HG03460 (cell line): ENCODE measurements at regions not wholly inside any gene's neighbourhood (a gene's known extent, or its start where the extent isn't known, plus 50 kb on each side); places are given as distances from the start of the nearest gene placed in this dataset.
"Not testable (repeated sequence)": the region's sequence is repeated elsewhere in the genome, so short reads cannot be mapped to it uniquely, and the experiment has no call there.

ENCODE experiments used
- ATAC-seq: cut with Tn5 transposase; IDR thresholded peaks from one replicate; pipeline ENCODE4 v1.9.1; 2021; ENCODE audit not compliant: unreplicated experiment

- no peak for ATAC-seq
Measured at GRCh38 chr6:112401083-112401482, 54.0 kb downstream of the RFPL4B start.

DNA sequence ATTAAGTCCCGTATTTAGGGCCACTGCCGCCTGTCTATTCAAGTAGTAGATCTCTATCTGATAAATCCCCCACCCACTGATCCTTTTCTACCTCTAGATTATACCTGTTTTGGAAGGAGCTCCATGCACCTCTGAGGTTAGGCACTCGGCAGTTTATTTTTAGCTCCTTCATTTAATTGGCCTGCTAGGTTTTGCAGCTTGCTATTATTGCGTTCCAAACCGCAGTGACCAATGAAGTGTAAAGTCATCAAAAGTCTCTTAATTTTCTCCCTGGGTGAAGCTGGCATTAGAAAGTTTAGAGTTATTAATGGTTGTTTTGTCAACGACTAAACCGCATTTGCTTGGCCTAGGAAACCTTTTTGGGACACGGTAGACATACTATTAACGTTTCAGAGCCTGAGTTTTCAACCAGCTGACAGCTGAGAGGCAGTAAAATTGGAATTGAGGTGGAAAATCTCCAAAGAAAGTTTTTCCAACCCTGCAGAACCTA lies 60.0 kb downstream of the RFPL4B start:
- ATAC-seq = no peak

- ATAC-seq = no peak
Measured at GRCh38 chr6:112408522-112408921, 61.4 kb downstream of the RFPL4B start.

DNA sequence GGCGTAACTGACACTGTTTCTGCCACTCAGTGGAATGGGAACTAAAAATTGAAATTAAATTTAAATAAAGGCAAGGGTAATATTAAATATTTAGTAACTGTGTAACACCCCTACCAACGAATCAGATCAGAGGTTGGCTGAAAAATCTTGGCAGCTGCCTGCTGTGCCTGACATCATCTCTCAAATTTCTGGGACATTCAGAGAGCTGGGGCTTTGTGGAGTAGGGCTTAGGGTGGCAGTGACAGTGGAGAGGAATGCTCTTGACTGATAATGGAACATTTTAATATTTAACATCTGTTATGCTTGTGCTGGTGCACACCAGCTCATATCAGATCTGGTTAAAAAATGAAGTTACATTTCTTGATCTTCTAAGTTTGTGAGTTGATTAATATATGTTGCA lies 62.2 kb downstream of the RFPL4B start:
- ATAC-seq = no peak

- no peak for ATAC-seq
Measured at GRCh38 chr6:112413780-112414179, 66.7 kb downstream of the RFPL4B start.

GRCh38 chr6:112415366-112415765 lies 68.2 kb downstream of the RFPL4B start:
- no peak for ATAC-seq

DNA sequence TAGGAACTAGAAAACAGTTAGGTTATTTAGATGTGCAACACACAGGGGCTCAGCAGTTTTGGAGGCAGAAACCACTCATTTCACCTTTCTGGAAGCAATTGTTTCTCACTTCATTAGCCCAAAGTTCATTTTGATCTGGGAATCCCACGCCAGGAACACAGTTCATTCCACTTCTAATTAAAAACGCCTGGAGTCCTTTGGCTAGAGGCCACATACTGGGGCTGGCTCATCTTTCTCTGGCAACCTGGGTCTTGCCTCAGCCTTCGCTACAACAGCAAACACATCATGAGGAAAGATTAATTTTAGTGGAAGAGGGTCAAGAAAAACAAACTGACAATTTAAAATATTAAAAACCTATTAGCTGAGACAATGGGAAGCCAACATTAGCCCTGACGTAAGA lies 69.7 kb downstream of the RFPL4B start:
- no peak for ATAC-seq

DNA sequence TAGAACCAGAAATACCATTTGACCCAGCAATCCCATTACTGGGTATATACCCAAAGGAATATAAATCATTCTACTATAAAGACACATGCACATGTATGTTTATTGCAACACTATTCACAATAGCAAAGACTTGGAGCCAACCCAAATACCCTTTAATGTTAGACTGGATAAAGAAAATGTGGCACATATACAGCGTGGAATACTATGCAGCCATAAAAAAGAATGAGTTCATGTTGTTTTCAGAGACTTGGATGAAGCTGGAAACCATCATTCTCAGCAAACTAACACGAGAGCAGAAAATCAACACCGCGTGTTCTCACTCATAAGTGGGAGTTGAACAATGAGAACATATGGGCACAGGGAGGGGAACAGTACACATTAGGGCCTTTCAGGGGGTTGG lies 79.9 kb downstream of the RFPL4B start:
- ATAC-seq = not testable (repeated sequence)

- no peak for ATAC-seq
Measured at GRCh38 chr6:112427499-112427898, 80.4 kb downstream of the RFPL4B start.

DNA sequence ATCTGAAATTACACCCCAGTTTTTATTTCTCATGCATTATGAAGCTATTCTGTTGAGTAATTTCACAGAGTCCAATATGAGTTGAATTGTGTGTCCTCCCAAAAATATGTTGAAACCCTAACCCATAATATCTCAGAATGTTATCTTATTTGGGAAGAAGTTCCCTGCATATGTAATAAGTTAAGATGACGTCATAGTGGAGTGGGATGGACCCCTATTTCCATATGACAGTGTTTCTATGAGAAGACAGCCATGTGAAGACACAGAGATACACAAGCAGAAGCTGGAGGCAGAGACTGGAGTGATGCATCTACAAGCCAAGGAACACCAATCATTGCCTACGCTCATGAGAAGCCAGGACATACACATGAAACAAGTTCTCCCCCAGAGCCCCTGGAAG lies 81.3 kb downstream of the RFPL4B start:
- no peak for ATAC-seq

GRCh38 chr6:112429226-112429625 lies 82.1 kb downstream of the RFPL4B start:
- no peak for ATAC-seq

DNA sequence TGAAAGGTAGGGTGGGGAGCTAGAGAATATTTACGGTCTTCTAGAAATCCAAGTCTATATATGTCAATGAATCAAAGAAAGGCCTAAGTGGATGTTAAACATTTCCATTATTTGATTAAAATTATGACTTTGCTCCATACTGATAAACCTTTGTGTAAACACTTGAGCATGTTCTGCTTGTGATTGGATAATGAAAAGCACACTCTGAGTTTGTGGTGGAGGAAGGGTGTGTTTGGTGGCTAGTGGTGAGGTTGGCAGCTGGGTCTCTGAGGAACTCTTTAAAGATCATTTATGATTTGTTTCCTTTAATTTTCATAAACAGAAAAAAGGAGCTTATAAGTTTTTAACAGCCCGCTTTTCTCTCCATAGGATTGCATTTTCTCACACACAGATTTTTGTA lies 84.7 kb downstream of the RFPL4B start:
- no peak for ATAC-seq

- no peak for ATAC-seq
Measured at GRCh38 chr6:112432853-112433252, 85.7 kb downstream of the RFPL4B start.

GRCh38 chr6:112433457-112433856 lies 86.3 kb downstream of the RFPL4B start:
- ATAC-seq = no peak

GRCh38 chr6:112434896-112435435 lies 87.8 kb downstream of the RFPL4B start:
- ATAC-seq = no peak

DNA sequence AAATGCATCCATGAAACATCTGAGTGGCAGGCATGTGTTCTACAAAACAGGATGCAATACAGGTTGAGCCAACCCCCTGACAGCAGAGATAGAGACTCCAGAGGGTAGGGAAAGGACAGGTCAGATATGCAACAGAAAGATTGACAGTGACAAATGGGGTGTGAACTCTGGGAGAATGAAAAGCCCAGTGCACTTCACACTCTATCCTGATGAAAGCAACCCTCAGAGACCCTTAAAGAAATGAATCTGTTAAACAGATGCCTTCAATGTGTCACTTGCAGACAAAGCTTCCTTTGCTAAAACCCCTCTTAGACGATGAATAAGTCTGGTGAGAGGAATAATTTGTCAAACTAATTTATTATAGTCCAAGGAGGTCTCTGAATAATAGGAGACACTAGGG lies 89.9 kb downstream of the RFPL4B start:
- ATAC-seq = no peak

DNA sequence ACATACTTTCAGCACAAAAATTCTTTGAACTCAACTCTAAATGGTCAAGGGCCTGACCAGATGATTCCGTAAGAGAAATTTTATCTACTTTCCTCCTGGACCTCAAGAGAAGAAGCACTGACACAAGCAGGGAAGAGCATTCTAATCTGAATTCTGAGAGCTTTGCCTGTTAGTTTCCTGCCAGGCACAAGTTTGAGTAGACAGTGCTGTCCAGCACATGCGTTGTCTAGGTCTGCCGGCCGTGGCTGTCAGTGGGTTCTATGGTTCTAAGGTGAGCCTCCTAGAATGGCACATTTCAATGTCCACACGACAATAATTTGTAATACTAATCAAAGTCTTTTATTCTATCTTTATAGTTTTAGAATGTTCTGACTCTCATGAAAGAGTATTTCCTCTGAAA lies 91.9 kb downstream of the RFPL4B start:
- no peak for ATAC-seq

GRCh38 chr6:112439432-112439831 lies 92.3 kb downstream of the RFPL4B start:
- no peak for ATAC-seq

GRCh38 chr6:112441607-112442006 lies 94.5 kb downstream of the RFPL4B start:
- no peak for ATAC-seq

DNA sequence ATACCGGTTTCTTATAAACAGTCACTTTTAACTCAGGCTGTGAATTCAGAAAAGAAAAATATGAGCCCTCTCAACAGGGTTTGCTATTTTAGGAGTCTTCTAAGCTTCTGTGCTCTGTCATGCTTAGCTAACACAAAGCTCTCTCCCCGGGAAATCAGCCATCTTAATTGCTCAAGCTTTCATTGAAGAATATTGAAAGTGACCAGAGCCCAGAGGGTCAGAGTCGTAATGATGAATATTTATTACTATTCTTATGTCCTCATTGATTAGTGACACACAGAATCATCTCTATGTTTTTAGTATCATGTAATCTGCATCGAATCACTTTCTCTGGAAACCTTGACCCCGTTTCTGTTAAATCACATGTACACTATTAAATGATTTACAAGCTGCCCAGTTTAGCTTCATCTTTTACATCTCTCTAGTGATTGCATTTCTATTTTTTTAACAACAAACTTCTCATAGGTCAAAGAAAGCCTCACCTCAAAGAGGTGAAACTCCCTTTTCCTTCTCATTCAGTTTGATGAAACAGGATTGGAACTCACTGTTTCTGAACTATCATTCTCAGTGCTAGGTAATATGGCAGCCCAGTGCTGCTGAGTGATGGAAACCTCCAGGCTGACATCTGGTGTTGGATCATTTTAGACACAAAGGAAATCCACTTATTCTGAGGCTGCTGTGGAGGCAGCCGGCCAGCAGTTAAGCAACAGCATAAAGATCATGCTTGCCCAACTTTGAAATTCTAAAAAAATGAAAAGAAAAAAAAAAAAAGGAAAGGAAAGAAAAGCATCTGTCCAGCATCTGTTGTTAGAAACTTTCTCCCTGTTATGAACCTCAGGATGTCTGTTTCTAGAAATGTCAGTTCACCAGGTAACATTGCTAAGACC lies 96.3 kb downstream of the RFPL4B start:
- ATAC-seq = no peak

- ATAC-seq = not testable (repeated sequence)
Measured at GRCh38 chr6:112448786-112449185, 101.7 kb downstream of the RFPL4B start.

GRCh38 chr6:112450663-112451062 lies 103.5 kb downstream of the RFPL4B start:
- ATAC-seq = no peak

DNA sequence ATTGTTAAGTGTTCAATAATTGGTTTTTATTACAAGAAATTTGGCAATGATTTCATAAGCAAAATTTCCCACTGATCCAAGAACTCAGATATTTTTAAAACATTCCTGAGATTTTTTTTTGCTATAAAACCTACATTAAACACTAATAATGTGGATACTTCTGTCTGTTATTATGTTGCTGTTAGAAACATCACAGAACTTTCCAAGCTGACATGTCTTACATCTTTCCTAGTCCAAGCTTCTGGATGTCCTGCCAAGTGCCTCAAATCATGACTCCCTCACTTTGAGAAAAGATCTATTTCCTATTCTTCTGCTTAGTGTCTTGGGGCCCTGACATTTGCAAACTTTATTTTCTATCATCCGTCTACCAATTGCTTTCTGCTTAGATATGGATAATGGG lies 110.8 kb downstream of the RFPL4B start:
- no peak for ATAC-seq
